NOMO-1 (cell line): ENCODE measurements at regions not wholly inside any gene's neighbourhood (a gene's known extent, or its start where the extent isn't known, plus 50 kb on each side); places are given as distances from the start of the nearest gene placed in this dataset.

ENCODE experiments used
- DNase-seq, 2 experiments: peaks; one replicate each; lab custom pipeline; 2025; ENCODE audit not compliant: unreplicated experiment in 2 of 2; lab: John Stamatoyannopoulos, UW

GRCh38 chr15:39340903-39341645, 239.8 kb upstream of the THBS1 start:
- no peak for DNase-seq

GRCh38 chr15:39344662-39345141, 236.2 kb upstream of the THBS1 start:
- DNase-seq = no peak

DNA sequence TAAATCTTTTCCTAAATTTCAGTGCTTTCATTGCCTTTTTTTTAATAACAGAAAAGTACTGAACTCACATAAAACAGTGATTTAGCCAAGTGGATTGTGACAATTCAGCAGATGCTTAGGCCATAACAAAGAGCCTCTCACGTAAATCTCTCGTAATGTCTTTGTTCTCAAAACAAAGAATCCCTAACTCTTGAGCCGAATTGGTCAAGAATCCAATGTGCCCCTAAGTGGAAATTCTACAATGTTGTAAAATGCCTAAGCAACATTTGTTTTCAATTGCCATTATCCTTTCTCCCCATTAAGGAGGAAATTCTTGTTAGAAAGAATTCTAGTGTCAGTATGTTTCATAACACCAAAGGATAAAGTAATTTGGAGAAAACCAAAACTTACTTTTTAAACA, 235.7 kb upstream of the THBS1 start:
- no peak for DNase-seq

DNA sequence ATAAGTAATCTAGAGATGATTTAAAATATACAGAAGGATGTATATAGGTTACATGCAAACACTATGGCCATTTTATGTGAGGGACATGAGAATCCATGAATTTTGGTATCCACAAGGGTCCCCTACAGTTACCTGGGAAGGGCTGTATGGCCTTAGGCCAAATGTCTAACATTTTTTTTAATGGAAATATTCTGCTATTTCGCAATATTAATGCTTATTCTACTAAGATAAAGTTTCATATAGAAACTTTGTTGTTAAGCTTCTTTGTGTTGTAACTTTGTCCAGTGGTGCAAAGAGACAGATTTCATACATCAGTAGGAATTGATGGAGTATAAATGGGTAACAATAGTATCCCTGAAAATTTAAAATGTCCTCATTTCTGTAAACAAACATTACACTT, 233.4 kb upstream of the THBS1 start:
- no peak for DNase-seq

DNA sequence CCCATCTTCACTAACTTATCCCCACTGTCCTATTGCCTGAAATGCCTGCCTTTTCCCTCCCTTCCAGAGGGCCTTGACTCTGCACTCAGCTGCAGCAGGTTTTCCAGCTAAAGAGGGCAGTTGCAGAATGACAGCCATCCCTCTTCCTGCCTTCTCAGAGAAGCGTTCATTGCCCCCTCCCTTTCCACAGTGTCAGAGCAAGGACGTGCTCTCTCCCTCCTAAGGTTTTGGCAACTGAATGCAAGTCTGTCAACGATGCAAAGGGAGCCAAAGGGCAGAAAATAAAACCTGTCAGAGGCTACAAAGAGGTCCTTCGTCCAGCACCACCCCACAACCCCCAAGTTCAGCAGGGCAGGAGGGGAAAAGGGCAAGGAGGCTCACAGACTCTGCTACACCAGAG, 230.1 kb upstream of the THBS1 start:
- no peak for DNase-seq

- peak in 1 of 2 experiments; percentile 44 for DNase-seq
Measured at GRCh38 chr15:39354189-39354588, 226.7 kb upstream of the THBS1 start.

DNA sequence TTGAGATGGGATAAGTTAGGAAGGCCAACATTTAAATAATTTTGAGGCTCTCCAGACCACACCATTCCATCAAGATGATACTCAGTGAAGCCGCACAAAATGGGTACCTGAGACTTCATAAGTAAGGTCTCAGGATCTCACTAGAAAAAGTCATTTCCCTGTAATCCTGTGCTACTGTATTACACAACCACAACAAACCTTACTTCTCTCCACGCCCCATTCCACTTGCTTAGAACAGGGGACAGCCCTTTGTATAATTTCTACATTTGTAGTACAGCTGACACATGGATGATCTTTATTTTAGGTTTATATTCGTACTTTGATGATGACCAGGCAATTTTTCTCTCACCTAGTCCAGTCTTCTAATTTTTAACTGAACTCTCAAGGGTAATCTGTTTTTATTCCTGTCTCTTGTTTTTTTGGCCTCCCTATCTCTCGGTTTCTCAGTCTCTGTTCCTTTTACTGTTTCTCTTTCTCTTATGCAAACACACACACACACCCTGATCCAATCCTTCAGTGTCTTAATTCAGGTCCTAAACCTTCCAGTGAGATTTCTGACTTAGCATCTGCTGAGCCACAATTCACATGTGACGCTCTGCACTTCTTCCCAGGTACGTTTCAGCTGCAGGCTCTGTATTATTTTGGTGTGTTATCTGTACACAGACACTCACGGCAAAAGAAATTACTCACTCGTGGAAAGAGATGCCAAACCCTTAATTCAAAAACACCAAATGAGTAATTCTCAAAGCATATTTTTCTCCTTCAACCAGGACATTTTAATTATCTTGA, 223.2 kb upstream of the THBS1 start:
- no peak for DNase-seq

- DNase-seq = no peak
Measured at GRCh38 chr15:39358441-39359041, 222.3 kb upstream of the THBS1 start.

GRCh38 chr15:39359771-39360170, 221.1 kb upstream of the THBS1 start:
- DNase-seq = no peak

DNA sequence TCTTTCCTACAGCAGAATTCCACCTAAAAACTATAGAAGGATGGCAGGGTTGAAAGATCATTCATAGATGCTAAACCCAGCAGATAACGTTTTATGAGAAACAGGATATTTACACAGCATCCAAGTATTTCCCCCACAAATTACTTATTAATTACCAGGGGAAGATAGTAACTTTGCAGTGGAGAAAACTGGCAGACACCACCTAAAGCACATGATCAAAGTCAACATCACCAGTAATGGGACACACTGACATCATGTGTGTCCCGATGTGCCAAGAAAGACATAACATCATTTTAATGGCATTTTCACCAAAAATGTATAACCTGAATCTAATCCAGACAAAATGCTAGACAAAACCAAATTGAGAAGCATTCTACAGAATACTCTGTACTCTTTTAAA, 220.4 kb upstream of the THBS1 start:
- no peak for DNase-seq

- DNase-seq = no peak
Measured at GRCh38 chr15:39361497-39361896, 219.4 kb upstream of the THBS1 start.

- no peak for DNase-seq
Measured at GRCh38 chr15:39362821-39363561, 217.9 kb upstream of the THBS1 start.

DNA sequence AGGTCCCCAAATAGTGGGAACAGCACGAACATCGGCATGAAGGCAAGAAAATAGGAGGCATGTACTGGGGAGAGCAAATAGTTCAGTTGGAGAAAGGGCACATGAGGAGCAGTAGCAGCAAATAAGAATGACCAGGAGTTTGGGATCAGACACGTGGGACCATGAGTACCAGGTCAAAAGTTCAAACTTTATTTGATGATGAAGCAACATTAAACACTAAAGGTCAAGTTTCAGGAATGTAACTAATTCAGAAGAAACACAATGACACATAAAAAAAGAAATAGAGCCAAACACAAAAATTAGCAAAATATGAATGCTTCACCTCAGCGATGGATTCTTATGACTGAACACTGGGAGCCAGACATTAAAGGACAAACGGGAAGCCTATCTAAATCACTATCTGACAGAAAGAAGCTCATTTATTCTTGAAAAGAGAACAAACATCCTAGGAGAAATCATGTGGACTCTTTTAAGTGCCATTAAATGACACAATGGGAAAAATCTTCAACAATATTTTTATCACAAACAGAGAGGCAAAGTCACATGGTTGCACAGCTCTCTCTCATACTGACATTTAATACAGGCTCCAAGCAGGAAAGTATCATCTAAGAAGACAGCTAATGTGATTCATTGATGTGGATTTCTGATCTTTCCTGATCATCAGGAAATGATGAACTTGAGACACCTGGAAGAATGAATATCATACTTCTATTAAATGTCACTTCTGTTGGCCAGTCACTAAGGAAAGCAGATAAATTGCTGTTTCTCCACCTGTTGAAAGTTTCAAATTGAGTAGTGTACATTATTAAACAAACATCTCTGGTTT, 216.9 kb upstream of the THBS1 start:
- DNase-seq = no peak

DNA sequence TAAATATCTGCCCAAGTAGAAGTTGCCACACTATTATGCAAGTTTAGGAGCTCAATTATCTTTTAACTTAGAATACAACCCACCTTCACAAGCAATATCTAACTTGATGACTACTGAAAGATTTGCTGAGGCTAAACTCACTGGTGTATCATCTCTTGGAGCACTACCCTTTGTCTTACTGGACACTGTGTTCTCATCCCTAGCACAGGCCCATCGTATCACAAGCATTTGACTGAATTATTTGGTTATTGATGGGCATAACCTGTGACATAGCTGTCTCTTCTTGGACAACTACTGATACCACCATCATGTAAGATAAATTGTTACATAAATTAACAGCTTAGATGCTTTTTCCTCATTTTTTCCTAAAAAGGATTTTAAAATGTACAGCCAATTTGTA, 216.2 kb upstream of the THBS1 start:
- DNase-seq = no peak

DNA sequence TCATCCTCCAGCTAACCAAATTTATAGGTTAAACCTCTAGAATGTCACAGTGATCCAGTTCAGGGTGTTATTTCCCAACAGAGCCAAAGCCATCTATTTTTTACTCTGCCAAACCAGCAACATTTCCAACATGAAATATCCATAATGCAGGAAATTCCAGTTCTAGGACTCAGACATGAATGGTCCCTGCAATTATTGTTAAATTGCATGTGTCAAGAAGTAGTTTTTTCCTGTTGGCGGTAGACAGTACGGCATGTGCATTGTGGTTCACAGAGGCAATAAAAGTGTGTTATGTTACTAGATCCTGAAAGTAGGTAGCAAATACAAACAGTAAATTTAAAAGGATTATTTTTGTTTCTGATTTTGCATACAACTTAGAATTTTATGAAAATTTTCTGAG, 215.7 kb upstream of the THBS1 start:
- no peak for DNase-seq

GRCh38 chr15:39365873-39366272, 215.0 kb upstream of the THBS1 start:
- DNase-seq = no peak

DNA sequence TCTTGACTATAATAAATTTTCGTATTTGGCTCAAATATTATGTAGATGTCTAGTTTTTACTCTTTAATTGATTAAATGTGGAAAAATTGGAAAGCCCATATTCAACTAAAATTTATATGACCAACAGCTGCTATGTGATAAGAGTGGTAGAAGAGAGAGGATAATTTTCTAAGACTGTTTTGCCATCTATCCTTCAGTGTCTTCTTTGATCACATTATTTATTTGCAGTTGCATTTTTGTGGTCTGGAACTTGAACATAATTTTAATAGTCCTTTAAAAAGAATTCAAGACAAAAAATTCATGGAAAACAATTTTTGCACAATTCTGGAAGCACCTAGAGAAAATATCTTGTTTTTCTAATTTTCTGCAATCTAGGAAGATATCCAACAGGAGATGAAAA, 213.3 kb upstream of the THBS1 start:
- no peak for DNase-seq

GRCh38 chr15:39369768-39370167, 211.1 kb upstream of the THBS1 start:
- DNase-seq = no peak

- DNase-seq = peak; percentile 58 to 92
Measured at GRCh38 chr15:39376371-39376909, 204.4 kb upstream of the THBS1 start.

DNA sequence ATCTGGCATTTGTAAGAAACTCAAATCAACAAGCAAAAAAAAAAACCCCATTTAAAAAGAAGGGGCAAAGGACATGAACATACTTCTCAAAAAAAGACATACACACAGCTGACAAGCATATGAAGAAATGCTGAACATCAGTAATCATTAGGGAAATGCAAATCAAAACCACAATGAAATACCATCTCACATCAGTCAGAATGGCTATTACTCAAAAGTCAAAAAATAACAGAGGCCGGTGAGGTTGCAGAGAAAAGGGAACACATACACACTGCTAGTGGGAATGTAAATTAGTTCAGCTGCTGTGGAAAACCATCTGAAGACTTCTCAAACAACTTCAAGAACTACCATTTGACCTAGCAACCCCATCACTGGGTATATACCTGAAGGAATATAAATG, 199.4 kb upstream of the THBS1 start:
- peak in 1 of 2 experiments; percentile 33 for DNase-seq
